HG03442 (cell line): ENCODE measurements at regions not wholly inside any gene's neighbourhood (a gene's known extent, or its start where the extent isn't known, plus 50 kb on each side); places are given as distances from the start of the nearest gene placed in this dataset.

Experiments
- ATAC-seq: cut with Tn5 transposase; IDR thresholded peaks from one replicate; pipeline ENCODE4 v1.9.1; 2021; ENCODE audit warnings: mild to moderate bottlenecking, moderate library complexity; ENCODE audit not compliant: unreplicated experiment

DNA sequence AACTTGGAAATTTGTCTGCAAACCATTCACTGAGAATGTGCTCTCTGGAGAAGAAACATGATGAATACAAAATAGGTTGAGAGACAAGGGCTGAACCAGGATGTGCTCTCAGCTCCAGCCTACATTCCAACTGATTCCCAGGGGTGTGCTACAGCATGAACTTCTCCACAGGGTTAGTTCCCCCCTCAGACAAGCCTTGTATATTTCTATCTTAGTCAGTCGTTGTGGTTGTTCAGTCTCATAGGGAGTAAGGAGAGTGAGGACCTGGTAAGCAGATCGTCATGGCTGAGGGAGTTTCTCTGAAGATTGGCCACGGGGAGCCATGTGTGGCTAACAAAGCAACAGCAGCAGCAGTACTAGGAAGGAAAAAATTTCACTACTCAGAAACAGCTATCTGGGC is 919.7 kb upstream of the CADM2 start:
- no peak for ATAC-seq

DNA sequence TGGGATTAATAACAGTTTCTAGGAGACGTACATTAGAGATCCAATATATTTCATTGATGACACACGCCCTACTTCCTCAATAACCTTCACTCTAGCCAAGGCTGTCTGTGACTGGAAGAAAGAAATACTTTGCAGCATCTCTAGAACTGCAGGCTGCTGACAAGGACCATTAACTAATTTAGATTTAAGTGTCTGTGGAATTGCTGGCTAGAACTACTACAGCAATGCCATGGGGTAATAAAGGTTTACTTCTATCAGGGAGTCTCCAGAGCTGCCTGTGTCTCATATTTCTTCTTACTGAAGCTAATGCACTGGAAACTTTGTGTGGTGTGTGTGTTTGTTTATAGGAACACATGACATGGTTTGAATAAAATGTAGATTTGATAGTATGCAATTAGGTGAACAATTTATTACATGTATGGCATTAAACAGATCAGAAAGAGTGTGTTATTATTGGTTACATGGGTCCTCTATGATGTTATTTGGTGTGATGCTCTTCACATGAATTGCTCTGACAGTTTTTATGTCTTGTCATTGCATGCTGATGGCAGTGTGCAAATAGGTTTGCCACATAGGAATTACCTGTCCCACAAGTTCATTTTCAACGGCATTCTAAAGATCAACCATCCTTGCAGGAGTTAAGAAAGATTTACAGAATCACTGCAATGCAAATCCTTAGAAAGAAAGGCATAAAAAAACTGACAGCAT is 916.2 kb upstream of the CADM2 start:
- no peak for ATAC-seq

DNA sequence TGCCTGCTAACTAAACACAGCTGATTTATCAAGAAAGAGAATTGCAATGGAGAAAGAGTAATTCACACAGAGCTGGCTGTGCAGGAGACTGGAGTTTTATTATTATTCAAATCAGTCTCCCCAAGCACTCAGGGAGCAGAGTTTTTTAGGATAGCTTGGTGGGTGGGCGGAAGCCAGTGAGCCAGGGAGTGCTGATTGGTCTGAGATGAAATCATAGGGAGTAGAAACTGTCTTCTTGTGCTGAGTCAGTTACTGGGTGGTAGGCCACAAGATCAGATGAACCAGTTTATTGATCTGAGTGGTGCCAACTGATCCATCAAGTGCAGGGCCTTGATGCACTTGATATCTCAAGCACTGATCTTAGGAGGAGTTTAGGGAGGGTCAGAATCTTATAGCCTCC is 891.9 kb upstream of the CADM2 start:
- no peak for ATAC-seq

DNA sequence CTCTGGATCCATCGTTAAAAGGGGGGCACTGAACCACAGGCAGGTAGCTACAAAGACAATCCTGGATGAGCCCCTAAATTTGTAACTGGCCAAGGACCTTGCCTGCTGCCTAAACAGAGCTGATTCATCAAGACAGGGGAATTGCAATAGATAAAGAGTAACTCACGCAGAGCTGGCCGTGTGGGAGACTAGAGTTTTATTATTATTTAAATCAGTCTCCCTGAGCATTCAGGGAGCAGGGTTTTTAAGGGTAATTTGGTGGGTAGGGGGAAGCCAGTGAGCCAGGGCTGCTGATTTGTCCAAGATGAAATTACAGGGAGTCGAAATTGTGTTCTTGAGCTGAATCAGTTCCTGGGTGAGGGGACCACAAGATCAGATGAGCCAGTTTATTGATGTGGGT is 885.1 kb upstream of the CADM2 start:
- no peak for ATAC-seq

- ATAC-seq = no peak
These were observed 884.0 kb upstream of the CADM2 start for GRCh38 chr3:84074767-84075166.

DNA sequence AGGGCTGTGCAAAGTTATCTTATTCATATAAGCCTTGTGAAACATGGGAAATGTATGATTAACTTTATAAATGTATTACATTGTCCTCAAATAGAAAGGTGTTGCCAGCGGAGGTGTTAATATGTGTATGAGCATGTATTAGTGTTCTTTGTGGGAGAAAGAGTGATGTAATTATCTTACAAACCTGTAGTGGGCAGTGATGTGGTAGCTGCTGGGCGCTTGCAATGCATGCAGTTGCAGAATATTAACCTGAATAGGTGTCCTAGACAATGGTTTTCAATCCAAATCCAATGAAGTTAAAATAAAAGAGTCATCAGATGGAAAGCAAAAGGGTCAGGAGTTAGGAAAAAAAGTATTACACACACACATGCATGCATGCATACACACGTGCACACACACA is 881.3 kb upstream of the CADM2 start:
- ATAC-seq = no peak

GRCh38 chr3:84082726-84083125 is 876.1 kb upstream of the CADM2 start:
- no peak for ATAC-seq

- no peak for ATAC-seq
These were observed 865.9 kb upstream of the CADM2 start for GRCh38 chr3:84092907-84093306.

GRCh38 chr3:84096188-84096587 is 862.6 kb upstream of the CADM2 start:
- no peak for ATAC-seq

DNA sequence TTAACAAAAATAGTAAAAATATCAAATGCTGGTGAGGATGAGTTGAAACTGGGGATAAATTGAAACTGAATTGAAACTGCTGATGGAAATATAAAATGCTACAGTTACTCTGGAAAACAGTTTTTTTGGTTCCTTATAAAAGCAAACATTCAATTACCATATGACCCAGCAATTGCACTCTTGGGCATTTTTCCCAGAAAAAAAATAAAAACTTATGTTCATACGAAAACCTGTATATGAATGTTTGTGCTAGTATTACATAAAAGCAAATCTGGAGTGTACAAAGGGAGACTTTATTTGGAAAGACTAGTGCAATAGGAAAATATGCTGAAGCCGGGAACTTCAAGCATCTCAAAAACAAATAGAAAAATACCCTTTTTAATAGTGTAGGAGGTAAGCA is 857.9 kb upstream of the CADM2 start:
- ATAC-seq = no peak

- ATAC-seq = no peak
These were observed 850.3 kb upstream of the CADM2 start for GRCh38 chr3:84108442-84108971.

- no peak for ATAC-seq
These were observed 848.9 kb upstream of the CADM2 start for GRCh38 chr3:84109911-84110310.

- no peak for ATAC-seq
These were observed 848.0 kb upstream of the CADM2 start for GRCh38 chr3:84110787-84111186.

DNA sequence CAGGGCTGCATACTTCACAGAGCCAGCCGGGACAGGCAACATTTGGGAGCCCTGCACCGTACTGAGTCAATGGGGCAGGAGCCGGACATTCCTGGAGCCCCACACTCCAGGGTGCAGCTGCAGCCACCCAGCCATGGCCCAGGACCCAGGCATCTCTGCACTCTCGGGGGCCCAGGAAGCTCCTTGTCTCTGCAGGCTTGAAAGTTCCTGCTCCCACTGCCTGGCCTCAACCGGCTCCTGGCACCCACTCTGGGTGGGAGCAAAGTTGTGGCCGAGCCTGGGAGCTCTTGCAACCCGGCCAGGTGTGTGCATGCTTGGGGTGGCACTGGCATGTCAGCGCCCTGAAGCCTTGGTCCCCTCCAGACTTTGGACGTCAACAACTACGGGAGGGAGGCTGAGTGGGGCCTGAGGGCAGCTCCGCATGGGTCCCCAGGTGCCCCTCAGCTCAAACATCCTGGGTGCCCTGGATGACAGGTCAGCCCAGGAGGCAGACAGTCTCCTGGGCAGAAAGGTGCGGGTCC is 833.5 kb upstream of the CADM2 start:
- no peak for ATAC-seq

- ATAC-seq = no peak
These were observed 833.0 kb upstream of the CADM2 start for GRCh38 chr3:84125760-84126159.

- no peak for ATAC-seq
These were observed 832.6 kb upstream of the CADM2 start for GRCh38 chr3:84126160-84126559.

DNA sequence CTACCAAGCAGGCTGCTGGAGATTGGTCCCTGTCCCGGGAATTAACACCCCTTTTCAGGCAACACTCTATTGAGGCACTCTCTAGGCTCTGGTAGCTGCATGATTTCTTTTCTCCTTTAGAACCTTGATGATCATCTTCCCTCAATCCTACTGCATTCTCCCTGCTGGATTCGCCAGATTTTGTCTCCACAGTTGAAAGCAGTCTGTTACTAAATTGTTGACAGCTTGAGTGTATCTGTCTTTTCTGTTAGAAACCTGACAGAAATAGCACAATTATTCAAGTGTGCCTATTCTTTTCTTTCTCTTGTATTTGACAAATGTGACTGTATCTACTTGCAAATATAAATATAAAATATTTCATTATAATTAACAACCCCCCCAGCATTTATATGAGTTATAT is 830.8 kb upstream of the CADM2 start:
- no peak for ATAC-seq

DNA sequence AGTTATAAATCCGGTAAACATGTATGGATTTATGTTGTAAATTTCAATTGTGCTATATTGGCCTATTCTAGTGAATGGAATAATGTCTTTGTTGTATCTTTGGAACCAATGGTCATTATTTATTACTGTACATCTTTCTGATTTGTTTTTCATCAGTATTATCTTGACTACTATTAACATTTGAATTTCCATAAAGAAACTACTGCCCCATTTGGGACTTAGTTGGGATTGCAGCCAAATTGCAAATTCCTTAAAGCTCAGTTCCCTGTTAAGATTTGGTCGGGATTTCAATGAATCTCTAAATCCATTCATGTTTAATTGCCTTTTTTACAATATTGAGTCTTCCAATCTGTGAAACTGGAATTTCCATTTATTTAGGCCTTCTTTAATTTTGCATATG is 822.4 kb upstream of the CADM2 start:
- no peak for ATAC-seq

GRCh38 chr3:84140631-84141030 is 818.2 kb upstream of the CADM2 start:
- no peak for ATAC-seq

DNA sequence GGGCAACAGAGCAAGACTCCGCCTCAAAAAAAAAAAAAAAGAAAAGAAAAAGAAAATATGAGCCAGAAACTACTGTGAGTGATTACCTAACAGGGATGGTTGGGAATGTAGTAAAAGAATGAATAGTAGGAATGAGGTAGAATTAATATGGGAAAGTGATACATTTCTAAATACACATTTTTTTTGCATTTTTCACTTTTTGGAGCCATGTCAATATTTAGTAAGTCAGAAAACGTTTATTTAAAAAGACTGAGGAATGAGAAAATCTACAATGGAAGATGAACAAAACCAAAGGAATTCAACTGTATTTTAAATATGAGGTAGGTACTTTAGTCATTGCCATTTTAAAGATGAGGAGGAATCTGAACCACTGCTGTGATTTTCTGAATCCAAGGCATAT is 817.2 kb upstream of the CADM2 start:
- ATAC-seq = no peak

GRCh38 chr3:84165328-84165727 is 793.5 kb upstream of the CADM2 start:
- ATAC-seq = no peak

GRCh38 chr3:84175449-84175848 is 783.3 kb upstream of the CADM2 start:
- no peak for ATAC-seq

DNA sequence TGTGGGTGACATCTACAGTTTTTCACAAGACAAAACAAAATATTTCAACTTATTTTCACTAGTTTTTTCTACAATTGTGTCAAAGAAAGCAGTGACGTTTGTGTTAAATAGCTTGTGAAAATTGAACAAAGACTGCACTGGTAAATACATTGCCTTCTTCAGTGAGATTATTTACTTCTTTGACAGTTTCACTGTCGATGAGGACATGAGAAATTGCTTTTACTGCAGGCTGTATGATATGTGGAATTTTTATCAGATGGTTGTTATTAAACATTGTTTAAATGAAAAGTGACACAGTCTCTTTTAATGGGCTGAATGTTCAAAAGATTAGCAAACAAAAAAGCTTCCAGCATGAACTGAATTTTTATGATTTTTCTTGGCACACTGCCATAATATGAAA is 773.9 kb upstream of the CADM2 start:
- no peak for ATAC-seq
